Neural progenitor cell (in vitro differentiated cells): ENCODE measurements at regions not wholly inside any gene's neighbourhood (a gene's known extent, or its start where the extent isn't known, plus 50 kb on each side); places are given as distances from the start of the nearest gene placed in this dataset.

Experiments
- CTCF ChIP-seq: fragments of 200-600 bp; sonication (generic); IDR thresholded peaks from 2 replicates; pipeline ENCODE4 v1.5.1; 2017; ENCODE audit warnings: antibody characterized with exemption, mild to moderate bottlenecking
- EZH2phosphoT487 ChIP-seq: fragments of 200-600 bp; sonication (generic); IDR thresholded peaks from 2 replicates; pipeline ENCODE4 v1.6.1; 2017; ENCODE audit warnings: antibody characterized with exemption

GRCh38 chr22:25403284-25403810 lies 161.1 kb upstream of the GRK3 start:
- TF ChIP-seq CTCF = no peak
- TF ChIP-seq EZH2phosphoT487 = no peak
